KMS-11 (cell line): ENCODE measurements at regions not wholly inside any gene's neighbourhood (a gene's known extent, or its start where the extent isn't known, plus 50 kb on each side); places are given as distances from the start of the nearest gene placed in this dataset.

Experiments used
- H2AFZ ChIP-seq: fragments of 200-600 bp; sonication (generic); 2 replicates; pipeline ENCODE4 v1.6.1; 2016; ENCODE audit warnings: antibody characterized with exemption, mixed run types, low read depth
- H3K27ac ChIP-seq: fragments of 200-600 bp; sonication (generic); 2 replicates; pipeline ENCODE4 v1.6.1; 2016; ENCODE audit warnings: mild to moderate bottlenecking, mixed run types
- H3K27me3 ChIP-seq: fragments of 200-600 bp; sonication (generic); 2 replicates; pipeline ENCODE4 v1.6.1; 2017; ENCODE audit warnings: mild to moderate bottlenecking, low read depth, mixed run types, moderate library complexity; ENCODE audit not compliant: insufficient read depth
- H3K36me3 ChIP-seq: fragments of 200-600 bp; sonication (generic); 2 replicates; pipeline ENCODE4 v1.6.1; 2017; ENCODE audit warnings: mild to moderate bottlenecking, mixed run types; ENCODE audit not compliant: insufficient read depth
- H3K4me1 ChIP-seq: fragments of 200-600 bp; sonication (generic); 2 replicates; pipeline ENCODE4 v1.6.1; 2016; ENCODE audit warnings: mild to moderate bottlenecking, low read depth, mixed run types; ENCODE audit not compliant: poor library complexity, severe bottlenecking
- H3K4me2 ChIP-seq: fragments of 200-600 bp; sonication (generic); 2 replicates; pipeline ENCODE4 v1.7.0; 2016; ENCODE audit warnings: mild to moderate bottlenecking, mixed run types
- H3K4me3 ChIP-seq: fragments of 200-600 bp; sonication (generic); IDR thresholded peaks from 2 replicates; pipeline ENCODE4 v1.6.1; 2017; ENCODE audit warnings: low read depth, low read length, mixed read lengths; ENCODE audit not compliant: insufficient read depth
- H3K79me2 ChIP-seq: fragments of 200-600 bp; sonication (generic); 2 replicates; pipeline ENCODE4 v1.6.1; 2016; ENCODE audit warnings: low read depth, mixed run types; ENCODE audit not compliant: insufficient read depth
- H3K9ac ChIP-seq: fragments of 200-600 bp; sonication (generic); 2 replicates; pipeline ENCODE4 v1.6.1; 2016; ENCODE audit warnings: mild to moderate bottlenecking, mixed run types
- H4K20me1 ChIP-seq: fragments of 200-600 bp; sonication (generic); 2 replicates; pipeline ENCODE4 v1.6.1; 2016; ENCODE audit warnings: mild to moderate bottlenecking, mixed run types; ENCODE audit not compliant: insufficient read depth
- CTCF ChIP-seq: fragments of 200-600 bp; sonication (generic); conservative IDR thresholded peaks from 2 replicates; pipeline ENCODE4 v1.6.1; 2017; ENCODE audit warnings: low read depth, mild to moderate bottlenecking, antibody characterized with exemption, low read length, moderate library complexity, mixed read lengths

- H3K4me1 ChIP-seq, result no peaks in the 10 kb centered on the region
These were observed 176.0 kb downstream of the ZNF365 start for GRCh38 chr10:62550173-62550572.

GRCh38 chr10:62554632-62555199 is 180.5 kb downstream of the ZNF365 start:
- Histone ChIP-seq H3K36me3 (no peaks in the 10 kb centered on the region), H3K79me2 (no peaks in the 10 kb centered on the region), H4K20me1 (no peaks in the 10 kb centered on the region), H3K9ac (no peak overlapping the region), H2AFZ (no peak overlapping the region), H3K27me3 (no peaks in the 10 kb centered on the region), H3K27ac (no peak overlapping the region), H3K4me3 (no peak overlapping the region), H3K4me2 (no peak overlapping the region), H3K4me1 (no peaks in the 10 kb centered on the region)
- peak; percentile 68 for TF ChIP-seq CTCF

More at GRCh38 chr10:62550173-62550572, 176.0 kb downstream of the ZNF365 start:
- no peaks in the 10 kb centered on the region for H3K79me2 ChIP-seq
- H3K27me3 ChIP-seq, result no peaks in the 10 kb centered on the region
- H3K36me3 ChIP-seq, result no peaks in the 10 kb centered on the region
- no peak overlapping the region for H2AFZ ChIP-seq
- no peak overlapping the region for H3K27ac ChIP-seq
- no peak overlapping the region for H3K4me2 ChIP-seq
- no peak for TF ChIP-seq CTCF
- no peak overlapping the region for H3K4me3 ChIP-seq
- no peak overlapping the region for H3K9ac ChIP-seq
- no peaks in the 10 kb centered on the region for H4K20me1 ChIP-seq

- H3K27ac ChIP-seq, result no peak overlapping the region
- peaks cover 21% of the 10 kb centered on the region for H3K4me1 ChIP-seq
- no peak overlapping the region for H3K4me3 ChIP-seq
- H3K9ac ChIP-seq, result no peak overlapping the region
- no peak for TF ChIP-seq CTCF
- no peaks in the 10 kb centered on the region for H3K36me3 ChIP-seq
- H3K79me2 ChIP-seq, result no peaks in the 10 kb centered on the region
- H2AFZ ChIP-seq, result no peak overlapping the region
- H4K20me1 ChIP-seq, result no peaks in the 10 kb centered on the region
- no peak overlapping the region for H3K4me2 ChIP-seq
- H3K27me3 ChIP-seq, result no peaks in the 10 kb centered on the region
These were observed 185.5 kb downstream of the ZNF365 start for GRCh38 chr10:62559481-62560200.

GRCh38 chr10:62560201-62560819 is 186.1 kb downstream of the ZNF365 start:
- no peaks in the 10 kb centered on the region for H3K36me3 ChIP-seq
- H4K20me1 ChIP-seq, result no peaks in the 10 kb centered on the region
- no peak overlapping the region for H2AFZ ChIP-seq
- no peak overlapping the region for H3K9ac ChIP-seq
- H3K4me1 ChIP-seq, result peaks cover 28% of the 10 kb centered on the region
- H3K4me2 ChIP-seq, result no peak overlapping the region
- no peaks in the 10 kb centered on the region for H3K27me3 ChIP-seq
- H3K79me2 ChIP-seq, result no peaks in the 10 kb centered on the region
- no peak overlapping the region for H3K4me3 ChIP-seq
- no peak overlapping the region for H3K27ac ChIP-seq
- TF ChIP-seq CTCF, result no peak
